Liver (tissue), 3 donors: ENCODE measurements at regions not wholly inside any gene's neighbourhood (a gene's known extent, or its start where the extent isn't known, plus 50 kb on each side); places are given as distances from the start of the nearest gene placed in this dataset.

ENCODE experiments used
- EGR1 ChIP-seq, 2 donors: IDR thresholded peaks; 2 replicates each; pipeline ENCODE4 v1.6.1; 2016 to 2018; ENCODE audit warnings: antibody characterized with exemption in 2 of 2, low read depth in 2 of 2
- FOXA1 ChIP-seq: IDR thresholded peaks from 2 replicates; pipeline ENCODE4 v1.6.1; 2016; ENCODE audit warnings: antibody characterized with exemption
- HNF4G ChIP-seq: IDR thresholded peaks from 2 replicates; pipeline ENCODE4 v1.6.1; 2016; ENCODE audit warnings: antibody characterized with exemption
- JUND ChIP-seq, 2 donors: IDR thresholded peaks; 2 replicates each; pipeline ENCODE4 v1.6.1; 2016; ENCODE audit warnings: antibody characterized with exemption in 2 of 2
- RAD21 ChIP-seq, 2 donors: IDR thresholded peaks; 2 replicates each; pipeline ENCODE4 v1.6.1; 2016; ENCODE audit warnings: antibody characterized with exemption in 2 of 2, mild to moderate bottlenecking in 2 of 2
- SP1 ChIP-seq: IDR thresholded peaks from 2 replicates; pipeline ENCODE4 v1.6.1; 2018; ENCODE audit warnings: antibody characterized with exemption, mild to moderate bottlenecking
- TAF1 ChIP-seq: conservative IDR thresholded peaks from 2 replicates; pipeline ENCODE4 v1.6.1; 2016; ENCODE audit warnings: antibody characterized with exemption, mild to moderate bottlenecking
- YY1 ChIP-seq: IDR thresholded peaks from 2 replicates; pipeline ENCODE4 v1.6.1; 2016; ENCODE audit warnings: antibody characterized with exemption, mild to moderate bottlenecking
- TF ChIP-seq, protein P1 (sequence below): fragments of 150-350 bp; IDR thresholded peaks from 2 replicates; pipeline ENCODE4 v1.5.1; 2017; ENCODE audit warnings: improper control_type of control experiment, low read depth, low read length; ENCODE audit not compliant: missing input control
- TF ChIP-seq, protein P2 (sequence below): IDR thresholded peaks from 2 replicates; pipeline ENCODE4 v1.6.1; 2016; ENCODE audit warnings: antibody characterized with exemption
- TF ChIP-seq, protein P3 (sequence below): IDR thresholded peaks from 2 replicates; pipeline ENCODE4 v1.6.1; 2016; ENCODE audit warnings: antibody characterized with exemption
- TF ChIP-seq, protein P4 (sequence below): IDR thresholded peaks from 2 replicates; pipeline ENCODE4 v1.6.1; 2016; ENCODE audit warnings: antibody characterized with exemption
- TF ChIP-seq, protein P5 (sequence below): IDR thresholded peaks from 2 replicates; pipeline ENCODE4 v1.6.1; 2016; ENCODE audit warnings: antibody characterized with exemption, mild to moderate bottlenecking
- donor health status: healthy.
- donor health status: healthy.

DNA sequence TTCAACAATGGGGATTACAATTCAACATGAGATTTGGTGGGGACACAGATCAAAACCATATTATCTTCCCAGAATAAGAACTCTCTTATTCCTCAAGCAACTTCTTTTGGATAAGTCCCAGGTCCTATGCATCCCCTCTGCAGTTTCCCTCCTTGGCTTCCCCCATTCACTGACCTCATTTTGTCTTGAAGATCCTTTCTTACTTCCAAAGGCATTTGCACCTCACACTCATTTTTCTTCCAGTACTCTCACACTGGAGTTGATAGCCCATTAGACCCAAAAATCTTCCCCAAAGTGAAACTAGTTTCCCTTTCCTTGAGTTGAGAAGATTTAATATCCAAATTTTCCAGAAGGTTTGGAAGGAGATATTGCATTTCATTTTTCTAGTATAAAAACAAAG is 178.0 kb upstream of the DAPK1 start:
- TF ChIP-seq, protein P1, sequence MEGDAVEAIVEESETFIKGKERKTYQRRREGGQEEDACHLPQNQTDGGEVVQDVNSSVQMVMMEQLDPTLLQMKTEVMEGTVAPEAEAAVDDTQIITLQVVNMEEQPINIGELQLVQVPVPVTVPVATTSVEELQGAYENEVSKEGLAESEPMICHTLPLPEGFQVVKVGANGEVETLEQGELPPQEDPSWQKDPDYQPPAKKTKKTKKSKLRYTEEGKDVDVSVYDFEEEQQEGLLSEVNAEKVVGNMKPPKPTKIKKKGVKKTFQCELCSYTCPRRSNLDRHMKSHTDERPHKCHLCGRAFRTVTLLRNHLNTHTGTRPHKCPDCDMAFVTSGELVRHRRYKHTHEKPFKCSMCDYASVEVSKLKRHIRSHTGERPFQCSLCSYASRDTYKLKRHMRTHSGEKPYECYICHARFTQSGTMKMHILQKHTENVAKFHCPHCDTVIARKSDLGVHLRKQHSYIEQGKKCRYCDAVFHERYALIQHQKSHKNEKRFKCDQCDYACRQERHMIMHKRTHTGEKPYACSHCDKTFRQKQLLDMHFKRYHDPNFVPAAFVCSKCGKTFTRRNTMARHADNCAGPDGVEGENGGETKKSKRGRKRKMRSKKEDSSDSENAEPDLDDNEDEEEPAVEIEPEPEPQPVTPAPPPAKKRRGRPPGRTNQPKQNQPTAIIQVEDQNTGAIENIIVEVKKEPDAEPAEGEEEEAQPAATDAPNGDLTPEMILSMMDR: no peak
- TF ChIP-seq TAF1 (no peak), YY1 (no peak), JUND (IDR thresholded peaks at IDR 0.05) (no peak), RAD21 (IDR thresholded peaks at IDR 0.05) (no peak), SP1 (no peak), FOXA1 (no peak), HNF4G (no peak), EGR1 (IDR thresholded peaks at IDR 0.05; ENCODE audit: low read depth in 2 of 2) (no peak)
- TF ChIP-seq, protein P2, sequence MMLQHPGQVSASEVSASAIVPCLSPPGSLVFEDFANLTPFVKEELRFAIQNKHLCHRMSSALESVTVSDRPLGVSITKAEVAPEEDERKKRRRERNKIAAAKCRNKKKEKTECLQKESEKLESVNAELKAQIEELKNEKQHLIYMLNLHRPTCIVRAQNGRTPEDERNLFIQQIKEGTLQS: no peak
- TF ChIP-seq, protein P3, sequence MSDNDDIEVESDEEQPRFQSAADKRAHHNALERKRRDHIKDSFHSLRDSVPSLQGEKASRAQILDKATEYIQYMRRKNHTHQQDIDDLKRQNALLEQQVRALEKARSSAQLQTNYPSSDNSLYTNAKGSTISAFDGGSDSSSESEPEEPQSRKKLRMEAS: no peak
- TF ChIP-seq, protein P4, sequence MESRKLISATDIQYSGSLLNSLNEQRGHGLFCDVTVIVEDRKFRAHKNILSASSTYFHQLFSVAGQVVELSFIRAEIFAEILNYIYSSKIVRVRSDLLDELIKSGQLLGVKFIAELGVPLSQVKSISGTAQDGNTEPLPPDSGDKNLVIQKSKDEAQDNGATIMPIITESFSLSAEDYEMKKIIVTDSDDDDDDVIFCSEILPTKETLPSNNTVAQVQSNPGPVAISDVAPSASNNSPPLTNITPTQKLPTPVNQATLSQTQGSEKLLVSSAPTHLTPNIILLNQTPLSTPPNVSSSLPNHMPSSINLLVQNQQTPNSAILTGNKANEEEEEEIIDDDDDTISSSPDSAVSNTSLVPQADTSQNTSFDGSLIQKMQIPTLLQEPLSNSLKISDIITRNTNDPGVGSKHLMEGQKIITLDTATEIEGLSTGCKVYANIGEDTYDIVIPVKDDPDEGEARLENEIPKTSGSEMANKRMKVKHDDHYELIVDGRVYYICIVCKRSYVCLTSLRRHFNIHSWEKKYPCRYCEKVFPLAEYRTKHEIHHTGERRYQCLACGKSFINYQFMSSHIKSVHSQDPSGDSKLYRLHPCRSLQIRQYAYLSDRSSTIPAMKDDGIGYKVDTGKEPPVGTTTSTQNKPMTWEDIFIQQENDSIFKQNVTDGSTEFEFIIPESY: no peak
- TF ChIP-seq, protein P5, sequence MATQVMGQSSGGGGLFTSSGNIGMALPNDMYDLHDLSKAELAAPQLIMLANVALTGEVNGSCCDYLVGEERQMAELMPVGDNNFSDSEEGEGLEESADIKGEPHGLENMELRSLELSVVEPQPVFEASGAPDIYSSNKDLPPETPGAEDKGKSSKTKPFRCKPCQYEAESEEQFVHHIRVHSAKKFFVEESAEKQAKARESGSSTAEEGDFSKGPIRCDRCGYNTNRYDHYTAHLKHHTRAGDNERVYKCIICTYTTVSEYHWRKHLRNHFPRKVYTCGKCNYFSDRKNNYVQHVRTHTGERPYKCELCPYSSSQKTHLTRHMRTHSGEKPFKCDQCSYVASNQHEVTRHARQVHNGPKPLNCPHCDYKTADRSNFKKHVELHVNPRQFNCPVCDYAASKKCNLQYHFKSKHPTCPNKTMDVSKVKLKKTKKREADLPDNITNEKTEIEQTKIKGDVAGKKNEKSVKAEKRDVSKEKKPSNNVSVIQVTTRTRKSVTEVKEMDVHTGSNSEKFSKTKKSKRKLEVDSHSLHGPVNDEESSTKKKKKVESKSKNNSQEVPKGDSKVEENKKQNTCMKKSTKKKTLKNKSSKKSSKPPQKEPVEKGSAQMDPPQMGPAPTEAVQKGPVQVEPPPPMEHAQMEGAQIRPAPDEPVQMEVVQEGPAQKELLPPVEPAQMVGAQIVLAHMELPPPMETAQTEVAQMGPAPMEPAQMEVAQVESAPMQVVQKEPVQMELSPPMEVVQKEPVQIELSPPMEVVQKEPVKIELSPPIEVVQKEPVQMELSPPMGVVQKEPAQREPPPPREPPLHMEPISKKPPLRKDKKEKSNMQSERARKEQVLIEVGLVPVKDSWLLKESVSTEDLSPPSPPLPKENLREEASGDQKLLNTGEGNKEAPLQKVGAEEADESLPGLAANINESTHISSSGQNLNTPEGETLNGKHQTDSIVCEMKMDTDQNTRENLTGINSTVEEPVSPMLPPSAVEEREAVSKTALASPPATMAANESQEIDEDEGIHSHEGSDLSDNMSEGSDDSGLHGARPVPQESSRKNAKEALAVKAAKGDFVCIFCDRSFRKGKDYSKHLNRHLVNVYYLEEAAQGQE: no peak
